ENCODE measurements at regions not wholly inside any gene's neighbourhood (a gene's known extent, or its start where the extent isn't known, plus 50 kb on each side); places are given as distances from the start of the nearest gene placed in this dataset.

DNA sequence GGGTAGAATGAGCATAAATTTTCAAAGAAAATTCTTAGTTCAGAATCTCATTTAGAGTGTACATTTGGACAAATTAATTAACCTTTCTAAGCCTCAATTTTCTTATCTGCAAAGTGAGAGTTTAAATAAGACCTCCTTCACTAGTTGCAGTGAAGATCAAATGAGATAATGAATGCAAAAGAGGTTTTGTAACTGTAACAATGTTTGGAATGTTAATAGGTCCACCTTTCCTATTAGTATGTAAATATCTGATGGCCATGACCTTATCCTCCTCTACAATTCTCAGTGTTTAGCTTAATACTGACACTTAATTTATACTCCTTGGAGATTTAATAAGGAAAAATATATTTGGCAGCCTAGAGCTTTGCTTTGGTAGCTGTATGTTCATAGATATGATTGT lies 138.8 kb downstream of the GABRG1 start:
- no peak for TF ChIP-seq POLR2A (IDR thresholded peaks at IDR 0.05)
- TF ChIP-seq CTCF (IDR thresholded peaks at IDR 0.05): no peak
- Histone ChIP-seq H3K27ac (no peak overlapping the region), H3K4me3 (no peak overlapping the region), H3K9me3 (replicated peaks in 1 of 3) (no peaks in the 10 kb centered on the region), H3K36me3 (replicated peaks in 1 of 2) (no peaks in the 10 kb centered on the region), H3K27me3 (no peaks in the 10 kb centered on the region), H3K4me1 (replicated peaks in 1 of 2) (no peaks in the 10 kb centered on the region)
- DNase-seq: no peak
- intact Hi-C loops (cut with DNase I): no loop called here

GRCh38 chr4:45971108-45971507 lies 152.7 kb downstream of the GABRG1 start:
- Histone ChIP-seq H3K36me3 (replicated peaks in 1 of 2) (no peaks in the 10 kb centered on the region), H3K4me3 (no peak overlapping the region), H3K4me1 (replicated peaks in 1 of 2) (no peaks in the 10 kb centered on the region), H3K27me3 (no peaks in the 10 kb centered on the region), H3K9me3 (replicated peaks in 1 of 3) (peaks cover 0 to 15% (median 13%) of the 10 kb centered on the region in 3 donors), H3K27ac (no peak overlapping the region)
- no peak for DNase-seq
- WGBS, 4 donors: 73 to 84% (median 82%) methylated on average over 3 of the region's 3 CpGs
- intact Hi-C loops (cut with DNase I): no loop called here
- TF ChIP-seq POLR2A (IDR thresholded peaks at IDR 0.05) (no peak), CTCF (IDR thresholded peaks at IDR 0.05) (no peak)

DNA sequence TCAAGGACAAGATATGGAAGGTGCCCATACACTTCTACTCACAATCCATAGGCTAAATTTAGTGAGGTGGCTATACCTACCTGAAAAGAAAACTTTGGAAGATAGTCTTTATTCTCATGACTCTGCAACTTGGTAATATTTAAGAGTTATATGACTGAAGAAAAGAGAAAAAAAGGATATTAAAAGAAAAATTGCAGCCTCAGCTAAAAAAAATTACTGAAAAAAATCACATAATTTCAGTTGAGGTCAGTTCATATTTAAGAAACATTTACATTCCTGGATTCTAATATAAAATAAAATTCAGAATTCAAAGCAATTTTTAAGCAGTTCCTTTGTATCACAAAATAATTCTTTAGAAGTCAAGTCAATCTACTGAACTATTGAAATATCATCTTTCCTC lies 166.5 kb downstream of the GABRG1 start:
- no peak for DNase-seq
- H3K27me3 ChIP-seq: no peaks in the 10 kb centered on the region
- TF ChIP-seq CTCF (IDR thresholded peaks at IDR 0.05): no peak
- no peak for TF ChIP-seq POLR2A (IDR thresholded peaks at IDR 0.05)
- no peaks in the 10 kb centered on the region for H3K4me1 ChIP-seq (replicated peaks in 1 of 2)
- H3K36me3 ChIP-seq (replicated peaks in 1 of 2): no peaks in the 10 kb centered on the region
- H3K9me3 ChIP-seq (replicated peaks in 1 of 3): no peaks in the 10 kb centered on the region
- no peak overlapping the region for H3K27ac ChIP-seq
- intact Hi-C loops (cut with DNase I): no loop called here
- H3K4me3 ChIP-seq: no peak overlapping the region

GRCh38 chr4:45954276-45954675 lies 169.6 kb downstream of the GABRG1 start:
- intact Hi-C loops (cut with DNase I): no loop called here
- DNase-seq: no peak
- Histone ChIP-seq H3K4me1 (replicated peaks in 1 of 2) (no peaks in the 10 kb centered on the region), H3K27ac (no peak overlapping the region), H3K36me3 (replicated peaks in 1 of 2) (no peaks in the 10 kb centered on the region), H3K9me3 (replicated peaks in 1 of 3) (no peaks in the 10 kb centered on the region), H3K4me3 (no peak overlapping the region), H3K27me3 (no peaks in the 10 kb centered on the region)
- TF ChIP-seq CTCF (IDR thresholded peaks at IDR 0.05): no peak
- no peak for TF ChIP-seq POLR2A (IDR thresholded peaks at IDR 0.05)
- WGBS, 4 donors: 55 to 69% (median 58%) methylated on average over 3 of the region's 3 CpGs
